DND-41 (cell line): ENCODE measurements at regions not wholly inside any gene's neighbourhood (a gene's known extent, or its start where the extent isn't known, plus 50 kb on each side); places are given as distances from the start of the nearest gene placed in this dataset.

Experiments used
- EZH2 ChIP-seq: IDR thresholded peaks from 3 replicates; pipeline ENCODE4 v1.6.1; 2012; ENCODE audit warnings: borderline replicate concordance, low read depth, mild to moderate bottlenecking, moderate library complexity, low read length, inconsistent platforms; ENCODE audit not compliant: severe bottlenecking
- TF ChIP-seq, protein P1 (sequence below): IDR thresholded peaks from 2 replicates; pipeline ENCODE4 v1.5.1; 2012; ENCODE audit warnings: borderline replicate concordance, low read length, moderate library complexity, mild to moderate bottlenecking; ENCODE audit not compliant: poor library complexity, severe bottlenecking; ENCODE audit errors: extremely low read depth

DNA sequence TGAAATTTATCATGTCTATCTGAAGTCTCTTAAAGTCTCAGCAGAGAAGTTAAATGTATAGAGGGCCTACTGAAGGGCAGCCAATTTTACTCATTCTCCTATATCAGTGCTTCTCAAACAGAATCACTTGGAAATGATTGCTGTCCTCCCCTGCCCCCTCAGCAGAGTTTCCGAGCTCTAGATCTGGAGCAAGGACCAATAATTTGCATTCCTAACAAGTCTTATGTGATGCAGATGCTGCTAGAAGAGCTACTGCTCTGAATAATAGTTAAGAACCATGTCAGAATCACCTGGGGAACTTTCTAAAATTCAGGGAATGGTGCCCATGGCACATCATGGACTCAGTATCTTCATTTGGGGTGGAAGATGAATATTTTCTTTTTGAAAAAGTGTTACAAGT, 105.6 kb upstream of the EPHA4 start:
- TF ChIP-seq, protein P1, sequence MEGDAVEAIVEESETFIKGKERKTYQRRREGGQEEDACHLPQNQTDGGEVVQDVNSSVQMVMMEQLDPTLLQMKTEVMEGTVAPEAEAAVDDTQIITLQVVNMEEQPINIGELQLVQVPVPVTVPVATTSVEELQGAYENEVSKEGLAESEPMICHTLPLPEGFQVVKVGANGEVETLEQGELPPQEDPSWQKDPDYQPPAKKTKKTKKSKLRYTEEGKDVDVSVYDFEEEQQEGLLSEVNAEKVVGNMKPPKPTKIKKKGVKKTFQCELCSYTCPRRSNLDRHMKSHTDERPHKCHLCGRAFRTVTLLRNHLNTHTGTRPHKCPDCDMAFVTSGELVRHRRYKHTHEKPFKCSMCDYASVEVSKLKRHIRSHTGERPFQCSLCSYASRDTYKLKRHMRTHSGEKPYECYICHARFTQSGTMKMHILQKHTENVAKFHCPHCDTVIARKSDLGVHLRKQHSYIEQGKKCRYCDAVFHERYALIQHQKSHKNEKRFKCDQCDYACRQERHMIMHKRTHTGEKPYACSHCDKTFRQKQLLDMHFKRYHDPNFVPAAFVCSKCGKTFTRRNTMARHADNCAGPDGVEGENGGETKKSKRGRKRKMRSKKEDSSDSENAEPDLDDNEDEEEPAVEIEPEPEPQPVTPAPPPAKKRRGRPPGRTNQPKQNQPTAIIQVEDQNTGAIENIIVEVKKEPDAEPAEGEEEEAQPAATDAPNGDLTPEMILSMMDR: no peak
- TF ChIP-seq EZH2: no peak
